Upper lobe of left lung (tissue), 6 donors: ENCODE measurements at regions not wholly inside any gene's neighbourhood (a gene's known extent, or its start where the extent isn't known, plus 50 kb on each side); places are given as distances from the start of the nearest gene placed in this dataset.

Experiments used
- ATAC-seq, 2 donors: fragments of 200-7000 bp; cut with Tn5 transposase; one replicate each; pipeline ENCODE4 v1.9.1; 2022; ENCODE audit warnings: mild to moderate bottlenecking in 2 of 2, moderate library complexity in 2 of 2; ENCODE audit not compliant: low FRiP score in 2 of 2
- DNase-seq, 2 donors: peaks; one replicate each; pipeline ENCODE4 v3.0.0-alpha.2; 2019 to 2020
- H3K27ac ChIP-seq, 4 donors: fragments of 200-600 bp; sonication (generic); one replicate each; pipeline ENCODE4 v1.5.1; 2016 to 2019
- H3K27me3 ChIP-seq, 4 donors: fragments of 200-600 bp; sonication (generic); one replicate each; pipeline ENCODE4 v1.5.1; 2017 to 2019
- H3K36me3 ChIP-seq, 4 donors: fragments of 200-600 bp; sonication (generic); one replicate each; pipeline ENCODE4 v1.5.1; 2016 to 2019
- H3K4me1 ChIP-seq, 4 donors: fragments of 200-600 bp; sonication (generic); one replicate each; pipeline ENCODE4 v1.5.1; 2018 to 2019
- H3K4me3 ChIP-seq, 4 donors: fragments of 200-600 bp; sonication (generic); one replicate each; pipeline ENCODE4 v1.5.1; 2017 to 2019; ENCODE audit warnings: mild to moderate bottlenecking in 2 of 4, moderate library complexity in 1 of 4
- H3K9me3 ChIP-seq, 4 donors: fragments of 200-600 bp; sonication (generic); one replicate each; pipeline ENCODE4 v1.5.1; 2018 to 2019
- CTCF ChIP-seq, 6 experiments: fragments of 450-650 bp in 4 of 6; fragments of 200-600 bp in 2 of 6; sonication (generic) in 2 of 6; IDR thresholded peaks; one replicate each; pipeline ENCODE4 v1.5.1; 2016 to 2019; ENCODE audit warnings: antibody characterized with exemption in 6 of 6
- EP300 ChIP-seq, 4 donors: sonication (generic); formaldehyde crosslinking; IDR thresholded peaks; one replicate each; pipeline ENCODE4 v1.5.1; 2017; ENCODE audit warnings: antibody characterized with exemption in 4 of 4, control low read depth in 2 of 4
- POLR2A ChIP-seq, 4 donors: fragments of 450-650 bp; IDR thresholded peaks; one replicate each; pipeline ENCODE4 v1.5.1; 2016 to 2017; ENCODE audit warnings: antibody characterized with exemption in 4 of 4, mild to moderate bottlenecking in 2 of 4
- POLR2AphosphoS5 ChIP-seq, 2 donors: sonication (generic); formaldehyde crosslinking; IDR thresholded peaks; one replicate each; pipeline ENCODE4 v1.5.1; 2017; ENCODE audit warnings: antibody characterized with exemption in 2 of 2
- WGBS, 2 donors: methylation state at CpG; one replicate each; pipeline ENCODE4 v1.1.5; 2017 to 2018; 5-methylcytosine and 5-hydroxymethylcytosine counted together
- donor health status: DM: no; HTN: no; CAD: no; lungs with moderate emphysema.
- donor health status: DM: no; HTN: yes; CAD: no; lungs with severe emphysema.

GRCh38 chrX:97666890-97667289 is 783.2 kb downstream of the RPA4 start:
- DNase-seq (no peak), ATAC-seq (no peak)
- H3K36me3 ChIP-seq = no peaks in the 10 kb centered on the region
- no peak overlapping the region for H3K4me3 ChIP-seq
- H3K9me3 ChIP-seq = no peaks in the 10 kb centered on the region
- no peaks in the 10 kb centered on the region for H3K27me3 ChIP-seq
- no peak overlapping the region for H3K27ac ChIP-seq
- TF ChIP-seq EP300 (IDR thresholded peaks at IDR 0.05) (no peak), CTCF (IDR thresholded peaks at IDR 0.05) (no peak), POLR2AphosphoS5 (IDR thresholded peaks at IDR 0.05) (no peak), POLR2A (IDR thresholded peaks at IDR 0.05) (no peak)
- WGBS, 2 donors = 77 to 80% methylated on average over 2 of the region's 2 CpGs
- H3K4me1 ChIP-seq = no peaks in the 10 kb centered on the region

- no peak for ATAC-seq
- no peak overlapping the region for H3K27ac ChIP-seq
- H3K9me3 ChIP-seq = no peaks in the 10 kb centered on the region
- no peaks in the 10 kb centered on the region for H3K36me3 ChIP-seq
- H3K4me1 ChIP-seq = no peaks in the 10 kb centered on the region
- WGBS, 2 donors = 85 to 88% methylated on average over 2 of the region's 2 CpGs
- TF ChIP-seq CTCF (IDR thresholded peaks at IDR 0.05) (no peak), POLR2AphosphoS5 (IDR thresholded peaks at IDR 0.05) (no peak), POLR2A (IDR thresholded peaks at IDR 0.05) (no peak), EP300 (IDR thresholded peaks at IDR 0.05) (no peak)
- no peaks in the 10 kb centered on the region for H3K27me3 ChIP-seq
- no peak for DNase-seq
- no peak overlapping the region for H3K4me3 ChIP-seq
Measured at GRCh38 chrX:97668126-97668525, 784.4 kb downstream of the RPA4 start.

GRCh38 chrX:97672138-97672537 is 788.4 kb downstream of the RPA4 start:
- no peaks in the 10 kb centered on the region for H3K36me3 ChIP-seq
- no peaks in the 10 kb centered on the region for H3K9me3 ChIP-seq
- WGBS, 2 donors = 60 to 76% methylated on average over 2 to 5 of the region's 5 CpGs
- no peaks in the 10 kb centered on the region for H3K4me1 ChIP-seq
- no peak for DNase-seq
- no peak for ATAC-seq
- H3K27me3 ChIP-seq = no peaks in the 10 kb centered on the region
- no peak overlapping the region for H3K27ac ChIP-seq
- TF ChIP-seq POLR2AphosphoS5 (IDR thresholded peaks at IDR 0.05) = no peak
- H3K4me3 ChIP-seq = no peak overlapping the region

GRCh38 chrX:97672608-97673007 is 788.9 kb downstream of the RPA4 start:
- DNase-seq (no peak), ATAC-seq (no peak)
- no peaks in the 10 kb centered on the region for H3K27me3 ChIP-seq
- H3K9me3 ChIP-seq = no peaks in the 10 kb centered on the region
- WGBS, 2 donors = 73 to 80% methylated on average over 2 of the region's 2 CpGs
- no peaks in the 10 kb centered on the region for H3K4me1 ChIP-seq
- no peak overlapping the region for H3K4me3 ChIP-seq
- TF ChIP-seq POLR2AphosphoS5 (IDR thresholded peaks at IDR 0.05) (no peak), CTCF (IDR thresholded peaks at IDR 0.05) (no peak), POLR2A (IDR thresholded peaks at IDR 0.05) (no peak), EP300 (IDR thresholded peaks at IDR 0.05) (no peak)
- H3K36me3 ChIP-seq = no peaks in the 10 kb centered on the region
- no peak overlapping the region for H3K27ac ChIP-seq

- Histone ChIP-seq H3K4me3 (no peak overlapping the region), H3K4me1 (no peaks in the 10 kb centered on the region), H3K36me3 (no peaks in the 10 kb centered on the region), H3K27ac (no peak overlapping the region), H3K27me3 (no peaks in the 10 kb centered on the region), H3K9me3 (no peaks in the 10 kb centered on the region)
- no peak for ATAC-seq
- no peak for DNase-seq
- no peak for TF ChIP-seq CTCF (IDR thresholded peaks at IDR 0.05)
- no peak for TF ChIP-seq POLR2A (IDR thresholded peaks at IDR 0.05)
- no peak for TF ChIP-seq POLR2AphosphoS5 (IDR thresholded peaks at IDR 0.05)
- no peak for TF ChIP-seq EP300 (IDR thresholded peaks at IDR 0.05)
- 92 to 94% methylated on average over 5 of the region's 5 CpGs for WGBS, 2 donors
Measured at GRCh38 chrX:97673135-97673534, 789.4 kb downstream of the RPA4 start.
